ENCODE measurements at regions not wholly inside any gene's neighbourhood (a gene's known extent, or its start where the extent isn't known, plus 50 kb on each side); places are given as distances from the start of the nearest gene placed in this dataset.

DNA sequence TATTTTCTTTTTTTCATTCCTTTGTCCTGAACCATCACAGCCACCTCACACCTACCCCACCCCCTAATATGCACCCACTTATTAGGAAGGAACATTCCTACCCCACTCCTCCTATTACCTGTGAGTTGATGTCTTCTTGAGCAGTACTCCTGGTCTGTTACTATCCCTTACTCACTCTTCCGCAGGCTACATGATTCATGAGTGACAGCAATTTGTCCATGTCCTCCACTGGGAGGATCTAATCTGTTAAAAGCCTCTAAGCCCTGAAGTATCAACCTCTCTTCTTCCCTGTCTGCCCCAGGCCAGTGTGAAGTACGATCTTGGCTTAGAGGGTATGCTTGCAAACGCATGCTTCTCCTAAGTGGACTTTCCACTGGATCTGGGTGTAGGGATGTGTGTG lies 75.6 kb upstream of the RFX8 start:
- no peak for DNase-seq

GRCh38 chr2:101549371-101549770 lies 74.5 kb upstream of the RFX8 start:
- DNase-seq = no peak

DNA sequence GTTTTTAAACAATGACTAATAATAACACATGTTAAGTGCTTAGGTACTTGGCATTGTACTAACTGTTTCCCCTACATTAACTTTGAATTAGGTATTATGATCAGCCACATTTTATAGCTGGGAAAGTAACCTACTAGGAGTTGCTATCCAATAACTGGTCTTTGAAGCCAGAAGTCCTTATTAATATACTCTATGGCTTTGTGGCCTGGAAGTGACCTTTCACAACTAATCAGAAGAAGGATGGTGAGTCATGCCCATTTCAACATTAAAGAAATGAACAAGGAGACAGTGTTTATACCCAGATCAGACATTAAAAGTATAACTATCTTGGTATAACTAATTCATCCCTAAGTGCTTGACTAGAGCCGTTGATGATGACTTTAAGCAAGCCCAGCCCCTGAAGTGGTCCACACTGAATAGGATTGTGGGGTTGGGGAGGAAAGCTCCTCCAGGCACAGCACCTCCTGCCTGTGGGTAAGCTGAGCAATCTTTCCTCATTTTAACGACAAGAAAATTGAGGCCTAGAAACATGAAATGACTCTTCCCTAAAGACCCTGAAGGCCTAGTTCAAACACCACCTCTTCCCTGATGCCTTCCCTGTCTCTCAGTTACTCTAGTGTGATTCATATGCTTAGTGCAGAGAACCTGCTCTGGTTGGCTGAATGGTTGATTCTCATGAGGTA lies 71.6 kb upstream of the RFX8 start:
- no peak for DNase-seq

GRCh38 chr2:101545950-101546349 lies 71.0 kb upstream of the RFX8 start:
- no peak for DNase-seq

DNA sequence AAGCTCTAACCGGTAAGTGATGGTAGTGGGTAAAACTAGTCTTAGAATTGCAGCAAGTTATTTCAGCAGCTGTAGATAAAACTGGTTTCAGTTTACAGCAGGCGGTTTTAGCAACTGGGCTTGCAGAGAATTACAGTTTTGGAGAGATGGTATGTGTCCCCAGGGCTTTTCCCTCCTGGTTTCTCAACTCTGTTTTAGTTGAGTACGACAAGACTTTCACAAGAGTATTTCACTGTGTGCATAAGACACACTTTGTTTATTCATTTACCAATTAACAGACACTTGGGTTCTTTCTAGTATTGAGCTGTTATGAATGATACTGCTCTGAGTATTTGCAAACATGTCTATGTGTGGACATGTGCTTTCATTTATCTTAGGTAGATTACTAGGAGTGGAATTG lies 65.6 kb upstream of the RFX8 start:
- DNase-seq = no peak

GRCh38 chr2:101538076-101538475 lies 63.2 kb upstream of the RFX8 start:
- DNase-seq = no peak

- DNase-seq = peak; percentile 3
These were observed 59.3 kb upstream of the RFX8 start for GRCh38 chr2:101534149-101534611.

DNA sequence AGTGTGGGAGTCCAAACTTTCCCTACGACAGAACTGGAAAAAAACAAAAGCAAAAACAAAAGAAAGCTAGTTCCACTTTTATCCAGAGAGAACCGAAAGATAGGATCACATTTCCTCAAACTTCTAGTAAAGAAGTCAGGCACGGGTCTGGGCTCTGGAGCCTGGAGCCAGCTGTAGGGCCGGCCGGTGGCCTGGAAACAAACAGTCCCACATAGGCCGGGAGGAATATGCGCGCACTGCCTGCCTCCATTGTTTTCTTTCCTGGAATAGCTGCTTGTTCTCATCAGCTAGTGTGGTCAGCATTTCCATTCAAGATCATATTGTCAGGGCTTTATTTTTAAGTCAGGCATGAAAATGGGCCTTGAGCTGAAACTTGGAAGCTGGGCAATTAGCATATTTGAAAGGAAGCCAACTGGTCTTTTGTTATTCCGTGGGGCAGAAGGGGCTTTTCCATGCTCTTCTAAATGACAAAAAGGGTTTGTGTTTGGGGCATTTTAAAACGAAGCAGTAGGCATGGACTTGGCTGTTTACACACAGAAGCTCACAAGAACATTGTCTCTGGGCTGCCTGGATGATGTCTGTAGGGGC lies 58.7 kb upstream of the RFX8 start:
- DNase-seq = no peak

DNA sequence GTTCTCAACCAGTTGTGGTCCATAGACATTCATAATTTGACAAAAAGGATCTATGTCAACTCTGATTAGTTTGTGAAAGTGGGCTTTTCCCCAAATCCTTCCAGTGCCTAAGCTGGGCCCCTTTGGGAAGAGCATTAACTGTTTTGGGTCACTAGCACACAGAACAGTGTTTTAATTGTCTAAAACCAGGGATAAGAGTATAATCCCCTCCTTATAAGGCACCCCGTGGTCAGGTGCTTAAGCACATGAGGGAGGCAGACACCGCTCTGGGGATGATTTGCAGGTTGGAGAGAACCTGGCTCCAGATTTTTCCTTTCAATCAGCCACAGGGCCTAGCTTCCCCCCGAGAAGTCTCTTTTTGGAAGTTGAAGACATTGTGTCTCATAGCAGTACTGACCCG lies 53.6 kb upstream of the RFX8 start:
- no peak for DNase-seq

GRCh38 chr2:101524806-101525430 lies 50.0 kb upstream of the RFX8 start:
- DNase-seq = no peak

All from hematopoietic multipotent progenitor cell treated with erythropoietin and hydrocortisone succinate and interleukin-3 and kit ligand, for 8 days (in vitro differentiated cells).